ENCODE measurements at regions not wholly inside any gene's neighbourhood (a gene's known extent, or its start where the extent isn't known, plus 50 kb on each side); places are given as distances from the start of the nearest gene placed in this dataset.

- TF ChIP-seq, protein P1, sequence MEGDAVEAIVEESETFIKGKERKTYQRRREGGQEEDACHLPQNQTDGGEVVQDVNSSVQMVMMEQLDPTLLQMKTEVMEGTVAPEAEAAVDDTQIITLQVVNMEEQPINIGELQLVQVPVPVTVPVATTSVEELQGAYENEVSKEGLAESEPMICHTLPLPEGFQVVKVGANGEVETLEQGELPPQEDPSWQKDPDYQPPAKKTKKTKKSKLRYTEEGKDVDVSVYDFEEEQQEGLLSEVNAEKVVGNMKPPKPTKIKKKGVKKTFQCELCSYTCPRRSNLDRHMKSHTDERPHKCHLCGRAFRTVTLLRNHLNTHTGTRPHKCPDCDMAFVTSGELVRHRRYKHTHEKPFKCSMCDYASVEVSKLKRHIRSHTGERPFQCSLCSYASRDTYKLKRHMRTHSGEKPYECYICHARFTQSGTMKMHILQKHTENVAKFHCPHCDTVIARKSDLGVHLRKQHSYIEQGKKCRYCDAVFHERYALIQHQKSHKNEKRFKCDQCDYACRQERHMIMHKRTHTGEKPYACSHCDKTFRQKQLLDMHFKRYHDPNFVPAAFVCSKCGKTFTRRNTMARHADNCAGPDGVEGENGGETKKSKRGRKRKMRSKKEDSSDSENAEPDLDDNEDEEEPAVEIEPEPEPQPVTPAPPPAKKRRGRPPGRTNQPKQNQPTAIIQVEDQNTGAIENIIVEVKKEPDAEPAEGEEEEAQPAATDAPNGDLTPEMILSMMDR (IDR thresholded peaks at IDR 0.05; ENCODE audit: low read depth, low read length), result no peak
- no peak overlapping the region for H3K4me3 ChIP-seq (replicated peaks in 1 of 2; ENCODE audit: low read depth in 2 of 2, low read length in 2 of 2)
- peak; percentile 62 to 91 for DNase-seq (ENCODE audit: low read depth in 2 of 2)
Measured at GRCh38 chr6:54060286-54060685, 51.0 kb upstream of the MLIP start.
